Amniotic epithelial cell (primary cell): ENCODE measurements at regions not wholly inside any gene's neighbourhood (a gene's known extent, or its start where the extent isn't known, plus 50 kb on each side); places are given as distances from the start of the nearest gene placed in this dataset.
"Not testable (repeated sequence)": the region's sequence is repeated elsewhere in the genome, so short reads cannot be mapped to it uniquely, and the experiment has no call there.

Experiments used
- DNase-seq: peaks from one replicate; pipeline ENCODE4 v3.0.0-alpha.2; 2010; ENCODE audit warnings: low read depth

DNA sequence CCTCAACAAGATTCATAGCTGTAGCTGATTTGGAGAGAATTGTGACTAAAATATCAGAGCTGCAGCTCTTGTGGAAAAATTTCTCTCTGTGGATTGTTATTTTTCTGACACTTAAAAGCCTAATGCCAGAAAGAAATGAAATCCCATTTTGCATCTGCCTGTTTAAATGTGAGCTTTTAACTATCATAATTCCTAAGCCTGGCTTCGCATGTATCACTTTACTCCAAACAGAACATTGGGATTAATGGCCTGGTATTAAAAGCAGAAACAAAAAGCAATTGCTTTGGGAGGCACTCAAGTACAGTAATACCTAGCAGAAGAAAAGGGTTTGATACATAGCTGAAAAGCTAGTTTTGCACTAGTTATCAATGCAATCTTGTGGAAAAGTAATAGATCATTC, 164.2 kb upstream of the FSHR start:
- no peak for DNase-seq

DNA sequence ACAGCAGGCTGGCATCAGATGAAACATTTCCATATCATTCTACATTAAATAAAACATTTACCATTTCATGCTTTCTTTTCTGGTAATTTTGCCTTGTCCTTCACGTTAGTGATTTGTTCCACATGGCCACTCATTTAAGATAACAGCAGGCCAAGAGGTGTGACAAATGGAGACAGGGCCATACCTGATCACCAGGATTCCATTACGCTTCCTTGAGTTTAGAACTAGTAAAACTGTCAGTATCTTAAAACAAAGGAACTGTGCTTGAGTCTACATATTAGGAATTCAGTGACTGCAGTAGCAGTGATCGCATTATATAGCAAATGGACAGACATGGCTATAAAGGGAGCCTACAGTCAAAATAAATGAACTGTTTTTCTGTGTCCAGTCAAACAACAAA, 155.1 kb upstream of the FSHR start:
- no peak for DNase-seq

DNA sequence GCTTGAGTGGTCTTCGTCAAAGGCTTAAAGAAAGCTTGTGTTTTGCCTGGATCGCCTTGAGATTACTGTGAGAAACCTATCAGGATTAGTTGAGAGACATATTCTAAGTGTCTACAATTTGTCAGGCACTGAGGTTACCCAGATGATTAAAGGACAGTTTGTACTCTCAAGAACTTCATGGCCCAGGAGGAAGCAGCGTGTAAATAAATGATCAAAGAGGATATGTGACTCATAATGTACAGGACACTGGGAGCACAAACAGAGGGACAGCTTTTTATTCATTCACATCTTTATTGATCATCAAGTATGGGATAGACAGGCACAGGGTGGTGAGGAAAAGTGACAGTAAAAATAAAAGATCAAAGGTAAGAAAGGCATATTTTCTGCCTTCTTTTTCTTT, 152.6 kb upstream of the FSHR start:
- DNase-seq = peak; percentile 73

DNA sequence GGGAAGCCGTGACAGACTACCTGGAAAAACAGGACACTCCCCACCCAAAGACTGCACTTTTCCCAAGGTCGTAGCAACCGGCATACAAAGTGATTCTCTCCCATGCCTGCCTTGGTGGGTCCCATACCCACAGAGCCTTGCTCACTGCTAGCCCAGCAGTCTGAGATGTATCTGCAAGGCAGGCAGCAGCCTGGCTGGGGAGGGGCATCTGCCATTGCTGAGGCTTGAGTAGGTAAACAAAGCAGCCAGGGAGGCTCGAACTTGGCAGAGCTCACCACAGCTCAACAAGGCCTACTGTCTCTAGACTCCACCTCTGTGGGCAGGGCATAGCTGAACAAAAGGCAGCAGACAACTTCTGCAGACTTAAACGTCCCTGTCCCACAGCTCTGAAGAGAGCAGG, 144.4 kb upstream of the FSHR start:
- not testable (repeated sequence) for DNase-seq

DNA sequence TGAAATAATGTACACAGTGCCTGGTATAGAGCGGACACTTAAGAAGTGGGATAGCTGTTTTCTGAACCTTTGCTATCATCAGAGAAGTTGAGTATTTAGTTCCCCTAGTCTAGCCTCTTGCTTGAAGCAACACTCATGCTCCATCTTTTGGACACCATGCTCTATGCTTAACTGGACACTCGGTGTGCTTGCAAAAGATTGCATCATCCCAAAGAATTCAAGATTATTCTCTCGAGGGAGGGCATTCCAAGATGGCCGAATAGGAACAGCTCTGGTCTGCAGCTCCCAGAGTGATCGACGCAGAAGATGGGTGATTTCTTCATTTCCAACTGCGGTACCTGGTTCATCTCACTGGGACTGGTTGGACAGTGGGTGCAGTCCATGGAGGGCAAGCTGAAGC, 143.9 kb upstream of the FSHR start:
- peak; percentile 32 for DNase-seq

DNA sequence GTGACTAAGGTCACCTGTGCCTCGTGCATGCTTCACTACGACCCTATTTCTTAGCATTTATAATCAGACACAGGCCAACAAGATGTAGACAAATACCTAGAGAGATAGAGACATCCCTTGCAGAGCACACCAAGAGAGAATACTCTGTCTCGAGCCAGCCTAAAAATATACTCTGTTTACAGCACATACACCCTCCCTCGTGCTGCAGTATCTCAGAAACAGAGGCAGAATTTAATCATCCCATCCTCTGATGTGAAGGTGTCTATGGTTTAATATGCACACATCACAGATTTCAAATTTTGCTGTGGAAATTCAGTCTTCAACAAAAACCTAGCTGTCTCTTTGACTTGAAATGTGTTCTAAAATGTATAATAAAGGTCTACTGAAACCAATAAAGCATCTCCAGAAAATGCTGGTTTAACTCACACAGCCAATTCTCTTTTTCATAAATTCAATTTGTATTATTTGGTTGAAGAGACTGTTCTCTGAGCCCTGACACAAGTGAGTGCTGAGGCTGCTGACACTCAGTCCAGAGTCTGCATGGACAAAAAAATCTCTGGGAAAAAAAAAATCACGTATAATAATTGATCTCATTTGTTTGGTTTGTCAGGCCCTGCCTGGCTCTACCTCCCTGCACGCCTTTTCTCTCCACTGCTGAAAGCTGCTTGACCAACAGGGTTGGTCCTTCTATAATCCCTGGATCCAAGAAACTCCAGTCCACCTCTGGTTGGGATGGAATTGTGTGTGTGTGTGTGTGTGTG, 142.0 kb upstream of the FSHR start:
- no peak for DNase-seq

- DNase-seq = no peak
These were observed 139.9 kb upstream of the FSHR start for GRCh38 chr2:49294225-49294624.

DNA sequence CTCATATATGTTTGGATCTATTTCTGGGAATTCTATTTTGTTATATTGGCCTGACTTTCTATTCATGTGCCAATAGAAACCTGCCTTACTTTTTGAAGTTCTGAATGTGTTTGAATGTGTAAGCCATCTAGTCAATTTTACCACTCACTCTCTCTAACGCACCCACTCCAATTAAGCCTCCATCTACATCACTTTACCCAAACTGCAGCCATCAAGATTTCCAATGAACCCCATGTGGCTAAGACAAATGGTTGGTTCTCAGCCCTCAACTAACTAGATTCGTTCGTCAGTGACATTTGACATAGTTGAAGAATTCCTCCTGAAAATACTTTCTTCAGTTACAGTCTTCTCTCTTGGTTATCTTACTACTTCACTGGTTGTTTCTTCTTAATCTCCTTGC, 137.3 kb upstream of the FSHR start:
- DNase-seq = no peak

GRCh38 chr2:49289711-49290110, 135.4 kb upstream of the FSHR start:
- DNase-seq = no peak

- DNase-seq = peak; percentile 69
These were observed 134.8 kb upstream of the FSHR start for GRCh38 chr2:49288902-49289700.

GRCh38 chr2:49288113-49288705, 133.9 kb upstream of the FSHR start:
- no peak for DNase-seq

DNA sequence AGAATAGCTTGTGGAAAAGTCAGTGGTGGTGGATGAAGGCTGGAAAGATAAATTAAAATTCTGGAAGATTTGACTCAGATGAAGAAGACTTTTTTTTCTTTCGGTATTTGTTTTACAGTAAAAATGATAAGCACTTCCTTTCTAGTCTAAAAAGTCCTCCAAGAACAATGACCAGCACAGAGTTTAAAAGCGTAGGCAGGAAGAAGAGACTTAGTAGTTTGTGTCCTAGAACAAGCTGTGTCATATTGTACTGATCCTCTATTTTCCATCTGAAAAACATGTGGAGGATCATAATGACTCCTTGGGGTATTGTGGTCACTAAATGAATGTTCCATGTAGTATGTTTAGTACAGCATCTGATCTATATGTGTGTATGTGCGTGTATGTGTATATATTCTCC, 132.4 kb upstream of the FSHR start:
- DNase-seq = no peak

- DNase-seq = no peak
These were observed 131.7 kb upstream of the FSHR start for GRCh38 chr2:49286045-49286444.

GRCh38 chr2:49278561-49278960, 124.2 kb upstream of the FSHR start:
- DNase-seq = no peak

DNA sequence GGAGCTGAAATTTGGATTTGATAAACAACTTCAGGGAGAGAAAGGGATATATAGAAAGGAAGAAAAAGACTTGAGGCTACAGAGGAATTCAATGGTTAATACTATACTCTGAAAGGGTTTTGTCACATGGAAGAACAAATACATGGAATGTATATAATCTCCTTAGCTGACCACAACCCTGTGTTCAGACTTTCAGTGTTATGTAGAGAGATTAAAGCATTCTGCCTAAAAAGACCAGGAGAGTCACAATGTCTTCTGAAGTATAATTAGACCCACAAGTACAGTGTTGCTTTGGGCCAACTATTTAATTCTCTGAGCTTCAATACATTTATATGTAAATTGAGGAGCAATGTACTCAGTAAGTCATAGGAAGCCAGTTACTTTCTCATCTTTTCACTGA, 123.8 kb upstream of the FSHR start:
- DNase-seq = no peak

- DNase-seq = no peak
These were observed 116.8 kb upstream of the FSHR start for GRCh38 chr2:49271060-49271606.

DNA sequence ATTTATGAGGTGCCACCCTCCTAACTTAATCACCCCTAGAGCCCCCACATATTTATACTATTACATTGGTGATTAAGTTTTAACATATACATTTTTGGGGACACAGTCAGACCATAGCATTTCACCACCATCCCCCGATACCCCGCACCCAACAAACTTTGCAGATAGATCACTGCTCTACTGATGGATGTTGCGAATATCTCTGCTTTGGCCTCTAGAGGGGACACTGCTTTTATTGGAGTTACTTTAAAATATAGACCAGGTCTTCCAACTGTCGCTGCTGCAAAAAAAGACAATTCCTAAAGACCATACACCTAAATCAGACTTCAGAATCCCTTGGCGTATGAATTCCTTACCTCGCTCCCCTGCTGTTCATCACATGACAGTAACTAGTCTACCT, 115.8 kb upstream of the FSHR start:
- DNase-seq = no peak

- peak; percentile 40 for DNase-seq
These were observed 111.2 kb upstream of the FSHR start for GRCh38 chr2:49265471-49265870.

DNA sequence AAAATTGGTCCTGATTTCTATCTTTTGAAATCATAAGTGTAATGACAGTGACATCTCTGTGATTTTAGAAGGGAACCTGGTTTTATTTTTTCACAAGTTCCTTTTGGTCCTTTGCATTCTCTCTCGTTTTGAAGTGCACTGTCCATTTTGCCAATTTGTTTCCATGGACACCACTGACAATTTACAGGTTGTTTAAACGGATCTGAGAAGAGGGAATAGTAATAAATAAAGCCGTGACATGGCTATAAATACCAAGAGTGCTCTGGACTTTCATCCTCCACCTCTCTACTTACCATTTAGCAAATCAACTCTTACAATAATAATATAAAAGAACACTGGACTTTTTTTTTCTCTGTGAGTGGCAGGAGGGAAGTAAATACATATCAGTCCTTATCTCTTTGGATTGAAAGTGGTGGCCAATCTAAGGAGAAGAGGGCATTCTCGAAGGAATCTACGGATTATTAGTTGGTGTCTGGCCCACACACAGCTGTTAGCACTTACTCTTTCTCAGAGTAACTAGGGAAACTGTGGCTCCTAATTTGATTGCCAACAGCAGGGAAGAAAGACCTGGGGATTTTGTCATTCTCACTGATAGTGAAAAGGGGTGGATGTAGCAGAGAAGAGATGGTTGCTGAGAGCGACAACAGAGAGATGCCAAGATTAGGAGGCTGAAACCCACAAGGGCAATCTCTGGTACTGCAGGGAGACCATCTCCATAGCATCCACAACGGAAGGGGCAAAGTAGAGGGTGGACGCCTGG, 108.7 kb upstream of the FSHR start:
- DNase-seq = no peak

DNA sequence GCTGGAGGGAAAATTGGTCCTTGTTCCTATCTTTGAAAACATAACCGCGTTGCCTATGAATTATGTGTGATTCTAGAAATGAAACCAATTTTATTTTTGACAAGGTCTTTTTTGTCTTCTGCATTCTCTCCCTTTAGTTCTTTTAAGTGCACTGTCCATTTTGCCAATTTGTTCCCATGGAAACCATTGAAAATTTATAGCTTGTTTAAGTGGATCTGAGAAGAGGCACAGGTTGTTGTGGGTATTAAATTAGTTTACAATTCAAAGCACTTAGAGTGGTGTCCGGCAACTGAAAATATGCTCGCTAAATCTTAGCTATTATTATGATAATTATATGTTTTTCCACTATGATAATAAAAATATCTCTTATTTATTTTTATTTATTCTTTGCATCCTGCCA, 107.5 kb upstream of the FSHR start:
- DNase-seq = no peak

DNA sequence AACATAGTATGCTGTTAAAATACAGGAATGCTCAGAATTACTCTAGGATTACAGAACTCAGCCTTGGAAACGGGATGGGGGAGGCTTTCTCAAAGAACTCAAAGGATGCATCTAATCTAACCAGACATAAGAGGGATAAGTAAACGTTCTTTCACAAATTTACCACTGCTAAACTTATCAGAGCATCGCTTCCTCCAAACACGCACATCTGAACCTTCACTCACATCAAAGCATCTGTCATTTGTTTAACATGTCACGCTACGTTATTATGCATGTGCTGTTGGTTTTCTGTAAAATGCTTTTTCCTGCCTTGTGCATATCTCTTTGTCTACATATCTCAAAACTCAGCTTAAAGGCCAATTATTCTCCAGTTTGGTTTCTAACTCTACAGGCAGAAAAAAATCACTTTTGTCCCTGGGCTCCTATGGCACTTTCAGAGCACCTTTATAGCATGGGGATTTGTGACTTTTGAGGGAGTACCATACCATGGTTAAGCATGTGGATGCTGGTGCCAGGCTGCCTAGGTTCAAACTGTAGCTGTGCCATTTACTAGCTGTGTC, 106.7 kb upstream of the FSHR start:
- peak; percentile 82 for DNase-seq

- peak; percentile 85 for DNase-seq
These were observed 105.6 kb upstream of the FSHR start for GRCh38 chr2:49259926-49260325.
